ENCODE measurements at regions not wholly inside any gene's neighbourhood (a gene's known extent, or its start where the extent isn't known, plus 50 kb on each side); places are given as distances from the start of the nearest gene placed in this dataset.

DNA sequence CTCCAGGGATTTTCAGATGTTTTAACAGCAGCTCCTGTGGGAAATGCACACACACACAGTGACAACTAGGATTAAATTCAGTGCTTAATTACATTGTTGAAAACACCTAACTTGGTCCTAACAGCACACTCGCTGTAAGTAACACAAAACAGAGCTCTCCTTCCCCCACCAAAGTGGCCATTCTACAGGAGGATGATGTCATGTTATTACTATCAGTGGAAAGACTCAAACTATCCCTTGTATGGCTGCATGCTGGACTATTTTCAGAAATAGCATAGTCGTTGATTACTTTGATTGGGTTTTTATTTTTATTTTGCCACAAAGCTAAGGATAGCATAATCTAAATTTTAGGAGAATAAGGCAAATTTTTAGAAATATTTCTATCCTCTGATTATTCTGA is 406.3 kb downstream of the SPRY1 start:
- DNase-seq (ENCODE audit: extremely low spot score) = no peak
- ChIA-PET CTCF (no interaction called here), POLR2A (no interaction called here)
- no peak for TF ChIP-seq SP1 (IDR thresholded peaks at IDR 0.05)
- no peak for TF ChIP-seq NFRKB (IDR thresholded peaks at IDR 0.05)
- TF ChIP-seq ARNT (IDR thresholded peaks at IDR 0.05) = no peak
- TF ChIP-seq, protein P1, sequence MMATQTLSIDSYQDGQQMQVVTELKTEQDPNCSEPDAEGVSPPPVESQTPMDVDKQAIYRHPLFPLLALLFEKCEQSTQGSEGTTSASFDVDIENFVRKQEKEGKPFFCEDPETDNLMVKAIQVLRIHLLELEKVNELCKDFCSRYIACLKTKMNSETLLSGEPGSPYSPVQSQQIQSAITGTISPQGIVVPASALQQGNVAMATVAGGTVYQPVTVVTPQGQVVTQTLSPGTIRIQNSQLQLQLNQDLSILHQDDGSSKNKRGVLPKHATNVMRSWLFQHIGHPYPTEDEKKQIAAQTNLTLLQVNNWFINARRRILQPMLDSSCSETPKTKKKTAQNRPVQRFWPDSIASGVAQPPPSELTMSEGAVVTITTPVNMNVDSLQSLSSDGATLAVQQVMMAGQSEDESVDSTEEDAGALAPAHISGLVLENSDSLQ (IDR thresholded peaks at IDR 0.05) = no peak
- no peak for TF ChIP-seq FOXA1 (IDR thresholded peaks at IDR 0.05)
- no peak for TF ChIP-seq CTBP1 (IDR thresholded peaks at IDR 0.05; ENCODE audit: borderline replicate concordance)
- no peak for TF ChIP-seq L3MBTL2 (conservative IDR thresholded peaks at IDR 0.05)
- no peak for TF ChIP-seq ZNF384 (IDR thresholded peaks at IDR 0.05)
- no peak for TF ChIP-seq FOXK2 (IDR thresholded peaks at IDR 0.05)
- no peak for TF ChIP-seq SUZ12 (IDR thresholded peaks at IDR 0.05)
- no peak for TF ChIP-seq HDGF (IDR thresholded peaks at IDR 0.05; ENCODE audit: borderline replicate concordance)
- no peak for TF ChIP-seq LEF1 (IDR thresholded peaks at IDR 0.05; ENCODE audit: borderline replicate concordance)
- TF ChIP-seq BHLHE40 (IDR thresholded peaks at IDR 0.05; ENCODE audit: borderline replicate concordance) = no peak
- TF ChIP-seq TARDBP (IDR thresholded peaks at IDR 0.05) = no peak
- TF ChIP-seq FOXM1 (IDR thresholded peaks at IDR 0.05; ENCODE audit: borderline replicate concordance) = no peak
- no peak for TF ChIP-seq ELF4 (IDR thresholded peaks at IDR 0.05)

DNA sequence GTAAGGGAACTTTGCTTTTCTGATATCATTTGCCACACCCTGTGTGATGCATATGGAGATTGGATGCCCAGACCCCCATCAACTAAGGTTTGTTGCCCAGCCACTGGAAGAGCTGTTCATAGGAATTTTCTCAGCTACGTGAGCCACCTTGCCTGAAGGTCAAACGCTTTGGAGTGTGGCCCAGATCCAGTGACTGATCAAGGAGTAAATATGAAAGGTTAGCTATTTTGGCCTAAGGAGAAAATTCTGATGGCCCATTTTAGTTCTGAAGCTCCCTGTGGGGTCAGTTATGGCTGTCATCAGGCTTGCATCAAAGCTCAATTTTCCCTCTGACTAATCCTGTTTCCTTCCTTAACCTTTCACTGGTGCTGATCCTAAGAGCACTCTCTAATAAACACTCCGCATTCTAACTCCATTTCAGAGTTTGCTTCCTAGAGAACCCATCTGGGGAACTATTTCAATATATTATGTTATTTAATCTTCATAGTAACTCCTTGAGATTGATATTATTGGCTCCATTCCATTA is 407.7 kb downstream of the SPRY1 start:
- TF ChIP-seq BHLHE40 (IDR thresholded peaks at IDR 0.05; ENCODE audit: borderline replicate concordance) (no peak), SUZ12 (IDR thresholded peaks at IDR 0.05) (no peak), NFRKB (IDR thresholded peaks at IDR 0.05) (no peak), CTBP1 (IDR thresholded peaks at IDR 0.05; ENCODE audit: borderline replicate concordance) (no peak), ELF4 (IDR thresholded peaks at IDR 0.05) (no peak), ZNF384 (IDR thresholded peaks at IDR 0.05) (no peak), SP1 (IDR thresholded peaks at IDR 0.05) (no peak), LEF1 (IDR thresholded peaks at IDR 0.05; ENCODE audit: borderline replicate concordance) (no peak), TARDBP (IDR thresholded peaks at IDR 0.05) (no peak), FOXM1 (IDR thresholded peaks at IDR 0.05; ENCODE audit: borderline replicate concordance) (no peak), FOXA1 (IDR thresholded peaks at IDR 0.05) (no peak)
- POLR2A ChIA-PET = no interaction called here
- CTCF ChIA-PET = no interaction called here

GRCh38 chr4:123806056-123806455 is 409.5 kb downstream of the SPRY1 start:
- DNase-seq (ENCODE audit: extremely low spot score) = no peak
- POLR2A ChIA-PET = no interaction called here

More for the DNA sequence above, 407.7 kb downstream of the SPRY1 start:
- no peak for DNase-seq (ENCODE audit: extremely low spot score)

DNA sequence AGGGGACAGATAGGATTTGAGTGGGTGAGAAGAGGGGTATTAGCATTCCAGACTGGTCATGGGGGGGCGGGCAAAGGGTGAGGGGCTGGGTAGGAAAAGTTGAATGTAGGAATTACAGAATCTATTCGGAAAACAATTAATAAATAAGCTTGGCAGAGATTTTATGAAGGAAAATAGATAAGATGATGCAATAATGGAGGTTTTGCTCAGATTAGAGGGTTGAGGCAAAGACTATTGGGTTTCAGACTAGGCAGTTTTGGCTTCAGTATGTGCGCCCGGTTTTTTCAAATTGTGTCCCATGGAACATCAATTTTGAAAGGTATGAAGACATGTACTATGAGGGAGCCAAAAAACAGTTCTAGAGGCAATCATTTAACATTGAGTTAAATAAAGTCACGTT is 410.6 kb downstream of the SPRY1 start:
- no peak for DNase-seq (ENCODE audit: extremely low spot score)
- CTCF ChIA-PET = no interaction called here
- POLR2A ChIA-PET = no interaction called here
- TF ChIP-seq L3MBTL2 (conservative IDR thresholded peaks at IDR 0.05) (no peak), FOXA1 (IDR thresholded peaks at IDR 0.05) (no peak), FOXM1 (IDR thresholded peaks at IDR 0.05; ENCODE audit: borderline replicate concordance) (no peak), ARNT (IDR thresholded peaks at IDR 0.05) (no peak), SUZ12 (IDR thresholded peaks at IDR 0.05) (no peak), HDGF (IDR thresholded peaks at IDR 0.05; ENCODE audit: borderline replicate concordance) (no peak), ELF4 (IDR thresholded peaks at IDR 0.05) (no peak), BHLHE40 (IDR thresholded peaks at IDR 0.05; ENCODE audit: borderline replicate concordance) (no peak), NFRKB (IDR thresholded peaks at IDR 0.05) (no peak), CTBP1 (IDR thresholded peaks at IDR 0.05; ENCODE audit: borderline replicate concordance) (no peak), FOXK2 (IDR thresholded peaks at IDR 0.05) (no peak), ZNF384 (IDR thresholded peaks at IDR 0.05) (no peak)
- TF ChIP-seq, protein P1 (IDR thresholded peaks at IDR 0.05) = no peak

More at GRCh38 chr4:123806056-123806455, 409.5 kb downstream of the SPRY1 start:
- CTCF ChIA-PET = interaction anchor here (1.2 kb wide), 1 partner anchor 33 kb away, joined by 4 read pairs; no protein-coding TSS in a partner anchor
- TF ChIP-seq BHLHE40 (IDR thresholded peaks at IDR 0.05; ENCODE audit: borderline replicate concordance) (no peak), CTBP1 (IDR thresholded peaks at IDR 0.05; ENCODE audit: borderline replicate concordance) (no peak), NFRKB (IDR thresholded peaks at IDR 0.05) (no peak)

GRCh38 chr4:123807866-123808265 is 411.3 kb downstream of the SPRY1 start:
- TF ChIP-seq FOXK2 (IDR thresholded peaks at IDR 0.05) = no peak
- no peak for TF ChIP-seq ELF4 (IDR thresholded peaks at IDR 0.05)
- TF ChIP-seq HDGF (IDR thresholded peaks at IDR 0.05; ENCODE audit: borderline replicate concordance) = no peak
- no peak for TF ChIP-seq SP1 (IDR thresholded peaks at IDR 0.05)
- no peak for TF ChIP-seq NFRKB (IDR thresholded peaks at IDR 0.05)
- no peak for TF ChIP-seq ARNT (IDR thresholded peaks at IDR 0.05)
- no peak for TF ChIP-seq TARDBP (IDR thresholded peaks at IDR 0.05)
- no peak for TF ChIP-seq LEF1 (IDR thresholded peaks at IDR 0.05; ENCODE audit: borderline replicate concordance)
- no peak for TF ChIP-seq CTBP1 (IDR thresholded peaks at IDR 0.05; ENCODE audit: borderline replicate concordance)
- TF ChIP-seq BHLHE40 (IDR thresholded peaks at IDR 0.05; ENCODE audit: borderline replicate concordance) = no peak
- no peak for TF ChIP-seq ZNF384 (IDR thresholded peaks at IDR 0.05)
- TF ChIP-seq, protein P1 (IDR thresholded peaks at IDR 0.05) = no peak
- TF ChIP-seq SUZ12 (IDR thresholded peaks at IDR 0.05) = no peak
- no peak for TF ChIP-seq L3MBTL2 (conservative IDR thresholded peaks at IDR 0.05)
- TF ChIP-seq FOXM1 (IDR thresholded peaks at IDR 0.05; ENCODE audit: borderline replicate concordance) = no peak
- TF ChIP-seq FOXA1 (IDR thresholded peaks at IDR 0.05) = no peak
- POLR2A ChIA-PET = no interaction called here
- CTCF ChIA-PET = no interaction called here
- no peak for DNase-seq (ENCODE audit: extremely low spot score)

DNA sequence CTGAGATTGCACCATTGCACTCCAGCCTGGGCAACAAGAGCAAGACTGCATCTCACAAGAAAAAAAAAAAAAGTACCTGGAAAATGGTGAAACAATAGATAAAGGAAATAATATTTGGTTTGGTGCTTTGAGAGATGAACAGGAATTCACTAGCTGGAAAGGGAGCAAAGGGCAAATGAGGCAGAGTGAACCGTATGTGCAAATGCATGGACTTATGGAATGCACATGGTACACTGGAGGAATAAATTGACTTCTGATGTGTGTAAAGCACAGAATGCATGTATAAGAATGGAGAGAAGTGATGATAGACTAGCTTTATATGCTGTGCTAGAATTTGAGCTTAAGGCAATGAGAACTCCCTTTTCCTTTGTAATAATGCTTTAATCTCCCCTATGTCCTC is 413.3 kb downstream of the SPRY1 start:
- CTCF ChIA-PET = no interaction called here
- no peak for DNase-seq (ENCODE audit: extremely low spot score)
- TF ChIP-seq FOXM1 (IDR thresholded peaks at IDR 0.05; ENCODE audit: borderline replicate concordance) (no peak), TARDBP (IDR thresholded peaks at IDR 0.05) (no peak), SP1 (IDR thresholded peaks at IDR 0.05) (no peak), ARNT (IDR thresholded peaks at IDR 0.05) (no peak), ELF4 (IDR thresholded peaks at IDR 0.05) (no peak), L3MBTL2 (conservative IDR thresholded peaks at IDR 0.05) (no peak), BHLHE40 (IDR thresholded peaks at IDR 0.05; ENCODE audit: borderline replicate concordance) (no peak), SUZ12 (IDR thresholded peaks at IDR 0.05) (no peak)
- TF ChIP-seq, protein P1 (IDR thresholded peaks at IDR 0.05) = no peak
- POLR2A ChIA-PET = no interaction called here
